Transverse colon (tissue), 4 donors: ENCODE measurements at regions not wholly inside any gene's neighbourhood (a gene's known extent, or its start where the extent isn't known, plus 50 kb on each side); places are given as distances from the start of the nearest gene placed in this dataset.

ENCODE experiments used
- CTCF ChIP-seq, 5 experiments: fragments of 200-600 bp in 3 of 5; fragments of 450-650 bp in 2 of 5; sonication (generic) in 3 of 5; IDR thresholded peaks; 1 replicate in 2 of 5; 2 replicates in 3 of 5; pipeline ENCODE4 v1.5.1; 2016 to 2017; ENCODE audit warnings: antibody characterized with exemption in 5 of 5, inconsistent platforms in 3 of 5, mild to moderate bottlenecking in 2 of 5, moderate library complexity in 1 of 5
- EP300 ChIP-seq: sonication (generic); formaldehyde crosslinking; IDR thresholded peaks from one replicate; pipeline ENCODE4 v1.6.1; 2017; ENCODE audit warnings: antibody characterized with exemption, low read depth
- POLR2A ChIP-seq: fragments of 450-650 bp; IDR thresholded peaks from one replicate; pipeline ENCODE4 v1.6.1; 2016; ENCODE audit warnings: antibody characterized with exemption, mild to moderate bottlenecking, moderate library complexity
- POLR2AphosphoS5 ChIP-seq, 3 donors: sonication (generic); formaldehyde crosslinking; IDR thresholded peaks; one replicate each; pipeline ENCODE4 v1.6.1; 2016; ENCODE audit warnings: antibody characterized with exemption in 3 of 3

GRCh38 chr18:56289381-56289780 is 349.0 kb downstream of the TXNL1 start:
- TF ChIP-seq CTCF (IDR thresholded peaks at IDR 0.05) (no peak), POLR2A (no peak), POLR2AphosphoS5 (IDR thresholded peaks at IDR 0.05) (no peak), EP300 (no peak)
